ENCODE measurements at regions not wholly inside any gene's neighbourhood (a gene's known extent, or its start where the extent isn't known, plus 50 kb on each side); places are given as distances from the start of the nearest gene placed in this dataset.

DNA sequence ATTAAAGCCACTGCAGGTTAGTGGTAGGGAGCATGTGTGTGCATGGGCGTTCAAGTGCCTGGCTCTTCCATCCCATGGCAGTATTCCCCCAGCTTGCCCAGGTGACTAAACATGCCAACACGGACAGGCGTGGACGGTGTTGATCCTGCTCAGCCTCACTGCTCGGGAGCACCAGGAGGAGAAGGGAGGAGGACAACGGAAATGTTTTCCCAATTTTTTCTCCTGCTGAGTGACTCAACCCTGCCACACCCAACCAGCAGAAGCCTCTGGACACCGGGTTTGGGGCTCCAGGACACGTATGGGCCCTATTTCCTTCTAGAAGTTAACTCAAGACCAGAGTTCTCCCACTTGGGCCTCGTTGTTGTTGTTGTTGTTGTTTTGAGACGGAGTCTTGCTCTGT lies 139.1 kb downstream of the CYP26B1 start:
- TF ChIP-seq TCF12 (IDR thresholded peaks at IDR 0.05; ENCODE audit: low read depth, low read length) (no peak), EP300 (IDR thresholded peaks at IDR 0.05; ENCODE audit: borderline replicate concordance in 1 of 2, low read depth in 2 of 2, low read length in 2 of 2) (no peak), POLR2A (IDR thresholded peaks at IDR 0.05; ENCODE audit: control extremely low read depth in 1 of 2, low read depth in 2 of 2, low read length in 2 of 2) (no peak), RAD21 (IDR thresholded peaks at IDR 0.05 in 1 of 2, conservative IDR thresholded peaks at IDR 0.05 in 1 of 2; ENCODE audit: low read depth in 2 of 2, low read length in 2 of 2) (no peak), EZH2 (IDR thresholded peaks at IDR 0.05; ENCODE audit: low read depth, low read length, severe bottlenecking) (no peak), GABPA (IDR thresholded peaks at IDR 0.05; ENCODE audit: borderline replicate concordance, insufficient read depth, low read length) (no peak), GTF2F1 (IDR thresholded peaks at IDR 0.05; ENCODE audit: borderline replicate concordance, low read depth, low read length) (no peak), TEAD4 (IDR thresholded peaks at IDR 0.05; ENCODE audit: low read depth, low read length) (no peak), TAF7 (optimal IDR thresholded peaks at IDR 0.05; ENCODE audit: borderline replicate concordance, low read depth, low read length) (no peak)
- TF ChIP-seq, protein P1, sequence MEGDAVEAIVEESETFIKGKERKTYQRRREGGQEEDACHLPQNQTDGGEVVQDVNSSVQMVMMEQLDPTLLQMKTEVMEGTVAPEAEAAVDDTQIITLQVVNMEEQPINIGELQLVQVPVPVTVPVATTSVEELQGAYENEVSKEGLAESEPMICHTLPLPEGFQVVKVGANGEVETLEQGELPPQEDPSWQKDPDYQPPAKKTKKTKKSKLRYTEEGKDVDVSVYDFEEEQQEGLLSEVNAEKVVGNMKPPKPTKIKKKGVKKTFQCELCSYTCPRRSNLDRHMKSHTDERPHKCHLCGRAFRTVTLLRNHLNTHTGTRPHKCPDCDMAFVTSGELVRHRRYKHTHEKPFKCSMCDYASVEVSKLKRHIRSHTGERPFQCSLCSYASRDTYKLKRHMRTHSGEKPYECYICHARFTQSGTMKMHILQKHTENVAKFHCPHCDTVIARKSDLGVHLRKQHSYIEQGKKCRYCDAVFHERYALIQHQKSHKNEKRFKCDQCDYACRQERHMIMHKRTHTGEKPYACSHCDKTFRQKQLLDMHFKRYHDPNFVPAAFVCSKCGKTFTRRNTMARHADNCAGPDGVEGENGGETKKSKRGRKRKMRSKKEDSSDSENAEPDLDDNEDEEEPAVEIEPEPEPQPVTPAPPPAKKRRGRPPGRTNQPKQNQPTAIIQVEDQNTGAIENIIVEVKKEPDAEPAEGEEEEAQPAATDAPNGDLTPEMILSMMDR (IDR thresholded peaks at IDR 0.05; ENCODE audit: control extremely low read depth in 1 of 3, insufficient read depth in 1 of 3, low read depth in 1 of 3, low read length in 3 of 3) = no peak
- TF ChIP-seq, protein P2, sequence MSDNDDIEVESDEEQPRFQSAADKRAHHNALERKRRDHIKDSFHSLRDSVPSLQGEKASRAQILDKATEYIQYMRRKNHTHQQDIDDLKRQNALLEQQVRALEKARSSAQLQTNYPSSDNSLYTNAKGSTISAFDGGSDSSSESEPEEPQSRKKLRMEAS (IDR thresholded peaks at IDR 0.05) = no peak
